ENCODE measurements at regions not wholly inside any gene's neighbourhood (a gene's known extent, or its start where the extent isn't known, plus 50 kb on each side); places are given as distances from the start of the nearest gene placed in this dataset.

GRCh38 chr11:104328512-104328907 is 164.6 kb upstream of the PDGFD start:
- Histone ChIP-seq H3K18ac (ENCODE audit: extremely low read depth, low read length) (no peak overlapping the region), H3K4me3 (ENCODE audit: extremely low read depth in 1 of 4, insufficient read depth in 2 of 4, low read depth in 3 of 4, low read length in 4 of 4) (no peak overlapping the region), H4K5ac (ENCODE audit: insufficient read length, low read depth, low read length) (no peak overlapping the region), H2BK20ac (ENCODE audit: low read length) (no peak overlapping the region), H3K56ac (replicated peaks; ENCODE audit: insufficient read length, low read depth, low read length) (no peak overlapping the region), H3K23ac (ENCODE audit: insufficient read length) (no peak overlapping the region), H2AK5ac (ENCODE audit: low read depth, low read length) (no peak overlapping the region), H3K79me1 (ENCODE audit: low read depth, low read length) (no peaks in the 10 kb centered on the region), H2BK15ac (ENCODE audit: low read length) (no peak overlapping the region), H3K4ac (replicated peaks; ENCODE audit: insufficient read length, low read depth, low read length) (no peak overlapping the region), H3K27me3 (replicated peaks in 1 of 4; ENCODE audit: control insufficient read depth in 3 of 4, extremely low read depth in 1 of 4, insufficient read depth in 3 of 4, low read length in 3 of 4) (peaks cover 0 to 1% (median 0%) of the 10 kb centered on the region in 4 experiments; a peak in 1 of 7 replicates), H3K9me3 (ENCODE audit: insufficient read depth in 2 of 2, low read depth in 1 of 2, low read length in 1 of 2) (0 out of 4 replicates have a peak, but pooled peaks cover 0 to 4% of the 10 kb centered on the region in 2 experiments), H2AFZ (ENCODE audit: low read length) (no peak overlapping the region), H3K14ac (ENCODE audit: insufficient read length) (no peak overlapping the region), H4K20me1 (replicated peaks in 1 of 2; ENCODE audit: control insufficient read depth in 1 of 2, insufficient read depth in 2 of 2, low read length in 2 of 2) (no peaks in the 10 kb centered on the region), H4K8ac (ENCODE audit: extremely low read depth, insufficient read depth, low read length) (no peak overlapping the region), H3K79me2 (ENCODE audit: control insufficient read depth in 1 of 2, insufficient read depth in 2 of 2, low read length in 2 of 2) (no peaks in the 10 kb centered on the region), H3K27ac (ENCODE audit: low read depth, low read length) (no peak overlapping the region), H3K4me2 (ENCODE audit: insufficient read depth in 1 of 2, low read depth in 2 of 2, low read length in 2 of 2) (no peak overlapping the region), H3K23me2 (ENCODE audit: low read depth, low read length) (no peaks in the 10 kb centered on the region), H4K91ac (replicated peaks; ENCODE audit: insufficient read length, low read length) (no peak overlapping the region), H3K36me3 (ENCODE audit: control insufficient read depth in 2 of 4, insufficient read depth in 4 of 4, low read length in 3 of 4) (no peaks in the 10 kb centered on the region), H2BK5ac (ENCODE audit: low read depth, low read length) (no peak overlapping the region), H2BK120ac (replicated peaks; ENCODE audit: low read depth, low read length) (no peak overlapping the region), H3K9ac (replicated peaks in 1 of 4; ENCODE audit: extremely low read depth in 1 of 4, low read depth in 3 of 4, low read length in 3 of 4) (no peak overlapping the region), H3K4me1 (replicated peaks in 1 of 4; ENCODE audit: control insufficient read depth in 3 of 4, insufficient read depth in 4 of 4, low read length in 3 of 4) (no peaks in the 10 kb centered on the region), H2BK12ac (ENCODE audit: low read depth, low read length) (no peak overlapping the region)
- 89% methylated on average over 4 of the region's 4 CpGs; no CpG with 5 or more reads in 1 of the 2 experiments for WGBS, 2 experiments (ENCODE audit: extremely low coverage in 1 of 2, insufficient coverage in 1 of 2, insufficient read length in 1 of 2, insufficient replicate concordance in 2 of 2, low coverage in 1 of 2, low lambda C conversion rate in 2 of 2, missing lambda C conversion rate in 1 of 2)
- POLR2A ChIA-PET (ENCODE audit: partially characterized antibody) = no interaction called here
- no peak for FAIRE-seq
- CTCF ChIA-PET (ENCODE audit: partially characterized antibody) = interaction anchor here (0.6 to 2.1 kb wide), 2 partner anchors 20 to 759 kb away, joined by 4 read pairs; no protein-coding TSS in a partner anchor
- no peak for DNase-seq (ENCODE audit: low read depth in 1 of 2, low spot score in 2 of 2)
- TF ChIP-seq RAD21 (IDR thresholded peaks at IDR 0.05 in 1 of 2, conservative IDR thresholded peaks at IDR 0.05 in 1 of 2; ENCODE audit: low read depth in 2 of 2, low read length in 2 of 2) (no peak), TBP (IDR thresholded peaks at IDR 0.05; ENCODE audit: low read depth, low read length) (no peak), ZNF274 (IDR thresholded peaks at IDR 0.05; ENCODE audit: borderline replicate concordance, extremely low read depth, low read length) (no peak), BCL11A (IDR thresholded peaks at IDR 0.05; ENCODE audit: low read depth in 2 of 2, low read length in 2 of 2) (no peak)

Data from H1 (cell line).